ENCODE measurements at regions not wholly inside any gene's neighbourhood (a gene's known extent, or its start where the extent isn't known, plus 50 kb on each side); places are given as distances from the start of the nearest gene placed in this dataset.
A peak's percentile ranks its signal among the peaks of the same experiment; 100 is the strongest.

DNA sequence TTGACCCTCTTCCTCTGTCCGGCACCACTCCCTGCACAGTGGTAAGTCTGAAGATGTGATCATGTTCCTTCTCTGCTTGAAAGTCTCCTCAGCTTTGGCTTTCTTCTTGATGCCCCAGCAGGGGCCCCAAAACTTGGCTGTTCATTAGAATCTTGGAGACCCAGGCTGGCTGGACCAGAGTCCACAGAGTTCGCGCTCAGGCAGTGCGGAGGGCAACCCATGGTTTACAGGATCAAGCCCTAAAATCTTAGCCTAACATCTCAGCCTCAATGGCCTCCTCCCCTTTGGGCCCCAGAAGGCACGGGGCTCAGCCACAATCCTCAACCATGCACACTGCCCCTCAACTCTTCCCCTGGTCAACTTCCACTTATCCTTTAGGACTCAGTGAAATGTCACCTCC lies 72.9 kb upstream of the GTSF1L start:
- DNase-seq (ENCODE audit: low spot score), result no peak

GRCh38 chr20:43799150-43799711 lies 72.4 kb upstream of the GTSF1L start:
- peak; percentile 14 for DNase-seq (ENCODE audit: low spot score)

DNA sequence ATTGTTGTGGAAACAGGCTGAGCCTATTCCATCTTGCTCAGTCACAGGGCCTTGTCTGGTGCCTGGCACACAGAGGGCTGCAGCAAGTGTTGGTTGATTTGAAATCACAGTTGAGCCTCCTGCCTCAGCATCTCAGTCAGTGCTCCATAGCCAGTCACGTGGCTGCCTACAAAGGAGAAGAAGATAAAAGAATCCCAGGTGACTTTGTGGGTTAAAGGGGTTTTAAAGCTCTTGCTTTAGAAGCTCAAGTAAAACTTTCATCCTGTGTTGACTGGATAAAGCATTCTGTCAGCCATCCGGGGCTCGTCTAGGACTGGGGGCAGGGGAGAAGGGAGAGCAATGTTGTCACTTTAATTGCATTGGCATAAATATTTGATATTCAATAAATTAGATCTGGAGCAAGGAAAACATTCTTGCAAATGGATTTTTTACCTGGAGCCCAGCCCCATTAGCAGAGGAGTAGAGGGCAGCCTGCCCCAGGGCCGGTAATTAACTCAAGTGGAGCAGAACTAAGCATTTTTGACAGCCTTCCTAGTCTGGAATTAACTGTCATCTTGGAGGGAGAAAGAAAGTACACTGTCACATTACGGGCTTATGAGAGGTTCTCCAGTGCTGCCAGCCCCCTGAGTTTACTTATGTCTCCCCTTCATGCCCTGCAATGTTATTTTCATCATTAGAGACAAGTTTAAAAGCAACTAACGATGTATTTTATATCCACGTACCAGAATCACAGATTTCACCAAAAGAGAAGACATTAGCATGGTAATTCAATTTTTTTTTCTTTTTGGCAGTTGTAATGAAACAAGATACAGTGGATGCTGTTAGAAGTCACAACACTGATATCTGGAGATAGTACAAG lies 71.7 kb upstream of the GTSF1L start:
- no peak for DNase-seq (ENCODE audit: low spot score)

GRCh38 chr20:43794326-43794725 lies 67.5 kb upstream of the GTSF1L start:
- DNase-seq (ENCODE audit: low spot score), result no peak

GRCh38 chr20:43789593-43789992 lies 62.8 kb upstream of the GTSF1L start:
- DNase-seq (ENCODE audit: low spot score), result no peak

DNA sequence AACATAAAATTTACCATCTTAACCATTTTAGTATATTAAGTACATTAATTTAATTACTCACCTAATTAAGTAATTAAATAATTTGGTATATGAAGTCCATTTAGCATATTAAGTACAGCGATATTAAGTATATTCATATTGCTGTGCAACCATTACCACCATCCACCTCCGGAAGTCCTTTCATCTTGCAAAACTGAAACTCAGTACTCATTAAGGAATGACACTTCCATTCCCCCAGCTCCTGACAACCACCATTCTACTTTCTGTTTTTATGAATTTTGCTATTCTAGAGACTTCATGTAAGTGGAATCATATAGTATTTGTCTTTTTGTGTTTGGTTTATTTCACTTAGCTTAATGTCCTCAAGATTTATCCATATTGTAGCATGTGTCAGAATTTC lies 61.1 kb upstream of the GTSF1L start:
- DNase-seq (ENCODE audit: low spot score), result no peak

- no peak for DNase-seq (ENCODE audit: low spot score)
Observed at GRCh38 chr20:43786885-43787284, 60.1 kb upstream of the GTSF1L start.

GRCh38 chr20:43781215-43781614 lies 54.4 kb upstream of the GTSF1L start:
- DNase-seq (ENCODE audit: low spot score), result no peak

DNA sequence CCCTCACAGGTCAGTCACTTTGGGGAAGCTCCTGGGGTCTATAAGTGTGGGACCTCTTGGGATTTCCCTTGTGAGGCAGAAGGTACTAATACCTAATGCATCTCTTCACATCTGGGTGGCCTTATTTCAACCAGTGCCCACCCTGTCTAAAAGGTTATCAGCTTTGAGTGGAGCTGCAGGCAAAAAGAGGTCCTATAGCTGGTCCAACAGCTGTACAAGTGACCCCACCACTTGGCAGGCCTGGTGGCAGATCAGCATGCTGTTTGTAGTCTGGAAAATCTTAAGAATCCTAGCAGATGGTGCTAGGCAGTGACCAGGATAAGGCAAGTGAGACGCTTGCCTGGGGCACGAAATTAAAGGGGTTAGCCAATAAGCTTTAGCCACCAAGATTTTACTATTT lies 51.6 kb upstream of the GTSF1L start:
- no peak for DNase-seq (ENCODE audit: low spot score)

- no peak for DNase-seq (ENCODE audit: low spot score)
Observed at GRCh38 chr20:43776691-43777090, 49.9 kb upstream of the GTSF1L start.

Data from NAMALWA (cell line).